GM12865 (cell line): ENCODE measurements at regions not wholly inside any gene's neighbourhood (a gene's known extent, or its start where the extent isn't known, plus 50 kb on each side); places are given as distances from the start of the nearest gene placed in this dataset.

Source experiments
- DNase-seq: peaks from one replicate; pipeline ENCODE4 v3.0.0; 2010; ENCODE audit warnings: low read depth
- H3K4me3 ChIP-seq: 2 replicates; pipeline ENCODE4 v1.5.1; 2011; ENCODE audit warnings: mild to moderate bottlenecking, low read depth, low read length, control low read depth
- CTCF ChIP-seq: IDR thresholded peaks from 2 replicates; pipeline ENCODE4 v1.5.1; 2011; ENCODE audit warnings: low read length, control low read depth, low read depth, inconsistent platforms; ENCODE audit not compliant: insufficient read depth; ENCODE audit errors: missing control alignments

GRCh38 chr3:1734494-1735122 is 364.1 kb upstream of the CNTN4 start:
- DNase-seq, result no peak
- no peak overlapping the region for H3K4me3 ChIP-seq
- no peak for TF ChIP-seq CTCF

- no peak for DNase-seq
- no peak for TF ChIP-seq CTCF
- H3K4me3 ChIP-seq, result no peak overlapping the region
Measured at GRCh38 chr3:1752205-1752604, 346.5 kb upstream of the CNTN4 start.

GRCh38 chr3:1766384-1766783 is 332.3 kb upstream of the CNTN4 start:
- no peak for TF ChIP-seq CTCF

GRCh38 chr3:1773679-1774078 is 325.0 kb upstream of the CNTN4 start:
- no peak overlapping the region for H3K4me3 ChIP-seq
- TF ChIP-seq CTCF, result no peak
- DNase-seq, result no peak

More at GRCh38 chr3:1766384-1766783, 332.3 kb upstream of the CNTN4 start:
- no peak for DNase-seq
- no peak overlapping the region for H3K4me3 ChIP-seq

- TF ChIP-seq CTCF, result no peak
- no peak overlapping the region for H3K4me3 ChIP-seq
- DNase-seq, result no peak
Measured at GRCh38 chr3:1774597-1774996, 324.1 kb upstream of the CNTN4 start.

GRCh38 chr3:1775321-1775720 is 323.3 kb upstream of the CNTN4 start:
- no peak for DNase-seq

More at GRCh38 chr3:1775321-1775720, 323.3 kb upstream of the CNTN4 start:
- TF ChIP-seq CTCF, result no peak
- H3K4me3 ChIP-seq, result no peak overlapping the region
